OCI-M1 (cell line): ENCODE measurements at regions not wholly inside any gene's neighbourhood (a gene's known extent, or its start where the extent isn't known, plus 50 kb on each side); places are given as distances from the start of the nearest gene placed in this dataset.

ENCODE experiments used
- DNase-seq: peaks from one replicate; lab custom pipeline; 2025; lab: John Stamatoyannopoulos, UW

DNA sequence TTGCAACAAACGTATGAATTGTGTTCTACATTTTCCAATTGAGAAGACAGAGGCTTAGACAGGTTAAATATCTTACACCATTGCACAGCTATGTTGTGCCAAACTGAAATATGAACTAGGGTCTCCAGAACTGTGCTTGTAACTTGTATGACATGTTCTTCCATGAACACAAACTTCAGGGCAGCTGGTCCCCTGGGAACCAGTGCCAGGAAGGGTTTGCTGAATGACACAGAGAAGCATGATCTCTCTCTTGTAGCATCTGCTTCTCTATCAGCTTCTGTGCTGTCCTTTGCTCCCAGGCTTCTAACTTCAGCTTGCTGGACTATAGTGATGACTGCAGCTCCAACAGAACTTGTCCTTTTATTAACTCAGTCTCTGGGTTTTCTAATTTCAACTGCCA is 385.5 kb downstream of the SIPA1L2 start:
- DNase-seq = no peak

DNA sequence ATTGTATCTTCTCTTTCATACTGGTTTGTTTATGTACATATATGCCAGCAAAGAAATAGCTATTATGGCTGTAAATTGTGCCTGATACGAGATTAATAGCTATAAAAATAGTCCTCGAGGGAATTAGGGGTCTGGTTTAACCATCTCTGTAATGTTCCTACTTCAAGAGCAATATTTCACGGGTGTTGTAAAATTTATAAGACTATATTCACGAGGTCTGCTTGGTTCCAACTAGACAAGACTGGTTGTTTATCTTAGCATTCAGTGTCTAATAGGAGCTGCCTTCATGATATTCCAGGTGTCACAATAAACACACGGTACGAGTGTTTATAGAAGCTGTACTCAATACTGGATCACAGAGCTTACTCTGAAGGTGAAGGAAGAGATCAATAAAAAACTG is 389.9 kb downstream of the SIPA1L2 start:
- DNase-seq = no peak

DNA sequence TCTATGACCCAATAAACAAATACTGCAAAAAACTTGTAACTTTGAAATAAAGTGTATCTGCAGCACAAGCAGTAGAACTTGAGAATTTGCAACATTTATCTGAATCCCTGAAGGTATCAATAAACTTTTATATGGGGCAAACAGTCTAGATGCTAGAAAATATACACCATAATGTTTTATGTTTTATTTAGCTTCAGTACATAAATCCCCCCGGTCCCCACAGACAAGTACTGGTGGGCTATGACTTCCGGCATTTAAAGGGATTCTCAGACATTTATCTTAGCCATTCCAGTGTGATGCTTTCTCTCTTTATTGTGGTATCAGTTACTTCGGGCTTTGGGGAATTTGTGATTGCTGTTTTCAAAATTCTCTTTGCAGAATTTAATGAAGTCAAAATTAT is 390.4 kb downstream of the SIPA1L2 start:
- DNase-seq = no peak

DNA sequence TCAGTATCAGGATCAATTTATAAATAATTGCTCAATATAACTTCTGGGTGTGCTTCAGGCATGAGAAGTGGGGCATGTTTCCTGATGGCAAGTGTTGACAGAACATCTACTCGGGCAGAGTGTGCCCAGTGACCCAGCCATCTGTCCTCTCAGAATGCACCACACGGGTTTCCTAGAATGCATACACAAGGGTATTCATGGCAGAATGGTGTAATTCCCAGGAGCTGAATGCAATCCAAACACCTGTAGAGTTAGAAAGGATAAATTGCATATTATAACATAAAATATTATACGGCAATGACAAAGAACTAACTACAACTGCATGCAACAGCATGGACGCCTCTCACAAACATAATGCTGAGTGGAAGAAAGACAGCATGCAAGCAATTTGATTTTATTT is 391.9 kb downstream of the SIPA1L2 start:
- DNase-seq = no peak

DNA sequence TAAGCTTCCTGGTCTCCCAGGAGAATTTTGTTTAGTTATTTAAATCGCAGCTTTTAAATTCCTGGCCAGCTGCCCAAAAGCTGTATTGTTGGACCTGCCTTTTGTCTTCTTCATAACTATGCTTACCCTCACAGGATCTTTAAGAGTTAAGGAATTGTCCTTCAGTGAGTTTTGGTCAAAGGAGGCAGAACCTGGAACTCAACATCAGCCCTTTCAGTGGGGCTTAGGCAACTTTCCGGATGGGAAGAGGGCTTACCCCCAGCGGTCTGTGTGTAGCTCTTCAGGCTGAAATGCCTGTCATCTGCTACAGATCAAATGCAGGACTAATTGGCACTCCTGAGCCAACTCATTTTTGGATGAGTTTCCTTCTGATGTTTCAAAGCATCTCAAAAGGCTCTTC is 402.6 kb downstream of the SIPA1L2 start:
- DNase-seq = no peak

DNA sequence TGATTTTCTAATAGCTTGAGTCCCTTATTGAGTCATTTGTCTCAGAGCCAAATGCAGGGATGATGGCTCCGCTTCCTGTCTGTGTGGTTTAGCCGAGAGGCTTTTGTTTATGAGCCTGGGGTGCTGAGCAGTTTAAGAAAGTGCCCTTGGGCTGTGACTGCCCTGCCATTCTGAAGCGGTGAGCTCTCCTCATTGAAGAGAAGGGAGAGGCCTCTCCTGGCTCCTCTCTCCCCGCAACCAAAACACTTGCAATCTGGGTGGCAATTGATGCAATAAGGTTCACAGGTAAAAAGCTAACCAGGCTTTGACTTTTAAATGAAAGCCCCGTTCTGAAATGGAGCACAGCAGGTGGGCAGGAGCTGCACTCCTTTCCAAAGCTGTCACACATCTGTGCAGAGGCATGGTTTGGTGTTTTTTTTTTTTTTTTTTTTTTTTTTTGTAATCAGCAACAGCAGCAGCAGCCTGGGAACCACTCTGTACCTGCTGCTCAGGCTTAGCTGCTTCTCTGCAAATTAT is 403.7 kb downstream of the SIPA1L2 start:
- DNase-seq = no peak

DNA sequence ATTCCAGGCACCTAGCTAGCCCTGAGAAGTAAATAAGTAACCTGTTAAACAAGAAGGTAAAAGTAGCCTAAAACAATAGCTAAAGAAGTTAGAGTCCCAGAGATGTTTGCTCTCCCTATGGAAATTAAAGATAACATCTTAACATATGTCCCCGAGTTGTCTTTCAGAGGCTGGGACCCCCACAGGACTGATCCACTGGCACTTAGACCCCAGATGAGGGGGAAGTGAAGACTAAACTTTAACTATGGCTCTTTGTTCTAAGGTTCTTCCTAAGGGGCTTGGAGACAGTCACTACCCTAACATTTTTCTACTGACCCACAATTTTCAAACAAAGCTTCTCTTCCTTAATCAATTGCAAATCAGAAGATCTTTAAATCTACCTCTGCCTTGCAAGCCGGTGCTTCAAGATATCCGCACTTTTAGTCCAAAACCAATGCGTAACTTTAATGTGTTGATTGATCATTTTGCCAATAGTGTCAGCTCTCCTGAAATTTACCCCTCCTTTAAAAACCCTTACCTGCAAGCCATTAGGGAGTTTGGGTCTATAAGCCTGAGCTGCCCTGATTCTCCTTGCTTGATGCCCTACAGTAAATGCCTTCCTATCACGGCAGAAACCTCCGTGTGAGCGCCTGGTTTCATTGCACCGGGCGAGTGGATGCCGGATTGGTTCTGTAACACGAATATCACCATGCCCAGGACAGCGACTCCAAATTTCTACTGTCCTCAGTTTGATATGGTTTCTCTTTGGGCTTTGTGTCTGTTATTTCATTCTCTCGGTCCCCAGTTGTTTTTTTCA is 404.4 kb downstream of the SIPA1L2 start:
- no peak for DNase-seq

DNA sequence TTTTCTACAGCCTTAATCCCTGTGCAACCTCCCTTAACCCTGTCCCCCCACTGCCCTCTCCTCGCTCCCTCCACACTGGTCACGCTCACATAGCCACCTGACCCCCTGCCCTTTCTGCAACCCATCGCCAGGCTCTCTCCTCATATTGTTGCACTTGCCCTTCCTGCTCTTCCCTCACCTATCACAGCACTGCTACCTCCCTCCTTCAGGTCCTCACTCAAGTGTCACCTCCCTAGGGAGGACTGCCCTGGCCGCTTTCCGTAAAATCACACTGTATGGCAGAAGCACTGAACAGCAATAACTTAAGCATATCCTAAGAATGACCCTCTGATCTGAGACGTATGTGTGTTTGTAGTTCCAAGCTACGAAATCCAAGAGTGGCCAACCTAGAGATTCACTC is 406.0 kb downstream of the SIPA1L2 start:
- no peak for DNase-seq

DNA sequence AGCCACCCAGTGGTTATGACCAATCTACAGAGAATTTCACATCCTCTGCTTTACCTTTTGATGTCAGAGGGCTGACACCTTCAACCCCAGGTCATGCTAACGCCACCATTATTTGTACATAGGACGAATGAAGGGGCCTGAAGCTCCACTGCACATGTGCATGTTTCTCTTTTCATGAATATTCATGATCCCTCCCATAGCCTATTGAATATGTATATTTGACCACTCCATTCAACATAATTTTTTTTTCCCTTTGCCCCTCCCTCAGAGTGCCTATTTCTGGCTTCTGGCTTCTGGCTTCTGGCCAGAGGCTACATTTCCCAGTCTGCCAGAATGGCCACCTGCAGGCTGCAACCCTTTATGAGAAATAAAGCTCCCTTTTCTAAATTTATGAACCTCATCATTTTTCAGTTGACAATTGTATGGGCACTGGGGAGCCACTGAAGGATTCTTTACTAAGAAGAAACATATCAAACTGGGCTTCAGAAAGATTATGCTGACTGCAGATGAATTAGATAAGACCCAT is 406.7 kb downstream of the SIPA1L2 start:
- no peak for DNase-seq

DNA sequence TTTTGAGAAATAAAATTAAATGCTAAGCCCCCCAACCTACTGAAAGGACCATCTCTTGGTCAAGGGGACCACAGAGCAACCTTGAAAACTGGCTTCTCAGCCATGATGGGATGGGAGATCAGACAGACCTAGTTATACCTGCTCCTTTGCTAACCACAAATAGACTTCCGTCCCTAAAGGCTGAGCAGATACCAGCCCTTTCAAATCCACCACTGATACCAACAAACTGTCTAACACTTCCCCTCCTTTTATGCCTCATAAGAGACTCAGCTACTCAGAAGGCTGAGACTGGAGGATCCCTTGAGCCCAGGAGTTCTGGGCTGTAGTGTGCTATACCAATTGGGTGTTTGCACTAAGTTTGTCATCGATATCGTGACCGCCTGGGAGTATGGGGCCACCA is 407.3 kb downstream of the SIPA1L2 start:
- DNase-seq = no peak

DNA sequence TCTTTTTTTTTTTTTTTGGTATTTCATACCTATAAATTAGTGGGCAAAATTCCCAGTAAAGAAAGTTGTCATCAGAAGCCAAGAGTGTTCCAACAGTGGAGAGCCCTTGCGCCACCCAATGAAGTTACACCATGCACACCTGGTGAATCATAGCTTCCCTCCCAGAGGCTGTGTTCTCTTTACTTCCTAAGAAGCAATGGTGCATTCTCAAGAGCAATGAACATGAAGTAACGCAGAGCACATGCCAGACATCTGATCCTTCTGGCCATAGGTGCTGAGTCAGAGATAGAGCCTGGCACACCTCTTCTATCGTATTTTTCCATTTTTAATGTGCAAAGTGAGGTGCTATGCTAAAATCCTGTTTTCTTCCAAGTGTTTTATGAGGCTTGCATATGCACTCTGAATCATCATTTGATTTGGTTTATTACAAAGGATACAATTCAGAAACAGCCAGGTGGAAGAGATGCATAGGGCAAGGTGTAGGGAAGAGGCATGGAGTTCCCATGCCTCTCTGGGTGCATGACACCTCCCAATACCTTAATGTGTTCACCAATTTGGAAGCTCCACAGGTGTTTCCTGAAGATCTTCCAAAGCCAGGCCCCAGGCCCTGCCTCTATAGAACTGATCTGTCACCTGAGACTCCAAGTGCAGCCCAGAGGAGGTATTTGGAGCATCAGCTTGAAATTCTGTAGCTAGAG is 408.0 kb downstream of the SIPA1L2 start:
- no peak for DNase-seq

DNA sequence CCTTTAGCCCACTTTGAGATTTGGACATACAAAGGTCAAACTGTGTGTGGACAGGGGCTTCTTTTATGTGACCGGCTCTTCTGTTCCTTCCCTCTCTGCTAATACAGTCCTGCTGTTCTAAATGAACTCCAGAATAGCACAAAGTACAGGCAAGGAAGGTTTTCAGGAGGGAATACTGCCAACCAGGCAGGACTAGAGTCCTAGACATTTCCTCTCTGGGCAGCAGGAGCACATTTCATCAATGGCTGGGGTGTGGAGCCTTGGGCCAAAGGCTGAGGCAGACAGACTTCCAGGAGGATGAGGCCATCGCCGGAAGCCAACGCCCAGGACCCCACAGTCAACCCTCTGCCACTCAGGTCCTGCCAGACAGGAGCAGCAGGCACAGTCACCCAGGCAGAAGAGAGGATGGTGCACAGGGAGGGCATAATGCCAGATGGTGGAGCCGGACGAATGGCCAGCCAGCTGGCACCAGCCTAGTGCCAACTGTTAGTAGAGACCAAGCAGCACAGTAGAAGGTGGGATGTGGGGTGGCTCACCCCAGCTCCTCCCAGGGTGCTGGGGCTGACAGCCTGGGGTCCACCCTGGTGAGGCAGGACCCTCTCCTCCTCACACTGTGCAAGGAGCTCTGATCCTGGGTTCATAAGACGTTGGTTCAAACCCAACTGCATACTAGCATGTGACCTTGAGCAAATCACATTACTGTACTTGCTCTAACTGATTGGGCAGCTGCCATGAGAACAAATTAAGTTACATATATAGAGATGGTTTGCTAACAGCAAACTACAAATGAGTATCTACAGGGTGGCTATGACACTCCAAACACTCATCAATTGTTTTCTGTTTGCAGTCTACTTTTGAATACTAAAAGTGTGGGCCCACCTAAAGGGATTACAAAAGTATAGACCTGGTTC is 410.7 kb downstream of the SIPA1L2 start:
- no peak for DNase-seq

DNA sequence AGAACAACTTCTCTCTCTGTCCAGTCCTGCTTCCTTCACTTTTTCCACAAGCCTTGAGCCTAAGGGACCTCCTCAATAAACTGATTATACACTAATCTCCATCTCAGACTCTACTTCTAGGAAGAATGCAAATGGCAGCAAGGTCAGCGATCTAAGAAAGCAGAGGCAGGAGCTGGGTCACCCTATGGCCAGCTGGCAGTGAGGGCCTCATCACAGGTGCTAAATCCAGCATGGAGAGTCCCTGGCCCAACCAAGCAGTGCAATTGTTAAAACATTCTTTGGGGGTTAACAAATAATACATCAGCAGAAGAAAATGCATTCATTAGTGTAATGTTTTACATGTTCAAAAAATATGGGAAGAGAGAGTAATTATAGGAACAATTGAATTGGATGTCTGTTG is 416.0 kb downstream of the SIPA1L2 start:
- DNase-seq = no peak

DNA sequence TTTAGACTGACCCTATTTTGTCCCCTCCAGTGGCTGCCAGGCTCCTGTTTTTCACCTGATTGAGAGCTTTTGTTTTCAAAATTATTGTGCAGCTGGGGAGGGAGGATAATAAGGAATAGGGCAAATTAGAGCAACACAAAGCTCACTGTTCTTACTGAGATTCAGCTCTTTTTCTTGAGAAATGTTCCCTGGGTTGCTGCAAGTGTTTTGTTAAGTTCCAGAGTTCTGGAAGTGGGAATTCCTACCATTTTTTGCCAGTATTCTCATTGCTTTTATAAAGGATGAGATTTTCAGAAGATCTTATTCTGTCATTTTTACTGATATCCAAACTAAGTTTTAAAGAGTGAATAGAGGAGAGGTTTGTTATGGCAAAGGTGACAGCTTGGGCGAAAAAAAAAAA is 417.7 kb downstream of the SIPA1L2 start:
- DNase-seq = no peak

DNA sequence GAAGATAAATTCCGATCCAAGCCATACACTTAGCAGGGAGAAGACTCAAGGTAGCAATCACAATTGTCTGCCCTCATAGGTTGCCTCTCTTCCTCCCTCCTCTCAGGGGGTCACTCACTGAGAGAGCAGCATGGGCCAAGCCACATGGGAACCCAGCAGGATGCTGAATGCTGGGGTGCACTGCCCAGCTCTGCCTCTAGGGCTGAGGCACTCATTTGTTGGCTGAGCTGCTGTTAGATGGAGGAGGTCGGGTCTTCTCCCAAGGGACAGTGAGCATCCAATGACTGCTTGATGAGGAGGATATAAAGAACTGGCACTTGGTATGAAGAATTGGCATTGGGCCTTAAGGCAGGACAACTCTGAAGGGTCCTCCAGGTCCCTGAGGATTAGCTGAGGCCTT is 418.8 kb downstream of the SIPA1L2 start:
- no peak for DNase-seq

DNA sequence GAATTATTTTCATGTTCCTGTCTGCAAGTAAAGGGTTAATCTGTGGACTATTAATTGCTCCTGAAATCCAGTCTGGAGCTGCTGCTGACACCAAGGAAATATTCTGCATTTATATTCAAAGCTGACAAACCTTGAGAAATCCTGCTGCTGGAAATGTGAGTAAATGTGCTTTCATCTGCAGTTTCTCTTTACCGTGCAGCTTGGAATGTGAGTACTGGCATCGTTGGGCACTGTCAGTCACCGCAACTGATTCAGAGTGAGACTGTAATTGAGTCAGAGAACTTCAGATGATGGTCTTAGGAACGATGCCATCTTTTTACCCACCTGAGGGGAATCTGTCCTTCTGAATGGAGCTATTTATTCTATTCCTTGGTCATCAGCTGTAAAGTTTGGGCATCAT is 420.6 kb downstream of the SIPA1L2 start:
- no peak for DNase-seq

DNA sequence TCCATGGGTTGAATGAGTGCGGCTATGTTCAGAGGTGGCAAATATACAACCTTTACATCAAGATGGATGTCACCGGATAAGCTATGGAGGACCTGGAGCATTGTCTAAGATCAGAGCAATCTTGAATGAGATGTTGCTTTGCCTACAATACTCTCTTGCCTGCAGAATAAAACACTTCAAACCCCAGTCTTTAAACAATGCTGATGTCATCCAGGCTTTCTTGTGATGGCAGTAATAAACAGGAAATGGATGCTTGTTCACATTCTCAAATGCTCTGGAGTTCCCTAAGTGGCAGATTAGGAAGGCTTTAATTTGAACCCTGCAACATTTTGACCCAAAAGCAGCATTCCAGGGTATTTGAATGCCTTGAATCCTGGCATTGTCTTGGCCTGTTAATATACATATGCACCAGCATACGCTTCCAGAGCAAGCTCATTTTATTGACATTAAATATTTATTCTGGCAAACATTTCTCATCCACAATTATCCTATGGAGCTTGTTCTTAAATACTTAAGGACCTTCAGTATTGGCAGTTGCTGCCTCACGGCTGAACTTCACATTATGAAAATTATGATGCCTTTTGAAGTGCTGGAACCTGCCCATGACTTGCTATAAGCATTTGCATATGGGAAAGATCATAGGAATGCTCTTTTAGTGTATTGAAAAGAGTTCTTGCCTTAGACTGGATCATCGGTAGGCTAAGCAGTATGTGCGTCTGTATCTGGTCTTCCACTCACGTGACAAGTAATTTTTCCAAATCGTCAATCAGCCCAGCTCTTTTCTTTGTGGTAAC is 422.7 kb downstream of the SIPA1L2 start:
- DNase-seq = no peak

DNA sequence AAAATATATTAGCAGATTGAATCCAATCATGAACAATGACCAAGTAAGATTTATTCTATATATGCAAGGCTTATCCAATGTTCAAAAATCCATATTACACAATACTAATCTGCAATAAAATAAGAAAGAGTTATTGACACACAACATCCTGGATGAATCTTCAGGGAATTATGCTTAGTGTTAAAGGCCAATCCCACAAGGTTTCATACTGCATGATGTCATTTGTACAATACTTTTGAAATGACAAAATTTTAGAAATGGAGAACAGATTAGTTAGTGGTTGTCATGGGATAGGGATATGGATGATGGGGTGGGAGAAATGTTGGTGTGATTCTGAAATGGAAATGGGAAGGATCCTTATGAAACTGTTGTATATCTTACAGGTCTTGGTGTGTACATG is 425.7 kb downstream of the SIPA1L2 start:
- DNase-seq = no peak

DNA sequence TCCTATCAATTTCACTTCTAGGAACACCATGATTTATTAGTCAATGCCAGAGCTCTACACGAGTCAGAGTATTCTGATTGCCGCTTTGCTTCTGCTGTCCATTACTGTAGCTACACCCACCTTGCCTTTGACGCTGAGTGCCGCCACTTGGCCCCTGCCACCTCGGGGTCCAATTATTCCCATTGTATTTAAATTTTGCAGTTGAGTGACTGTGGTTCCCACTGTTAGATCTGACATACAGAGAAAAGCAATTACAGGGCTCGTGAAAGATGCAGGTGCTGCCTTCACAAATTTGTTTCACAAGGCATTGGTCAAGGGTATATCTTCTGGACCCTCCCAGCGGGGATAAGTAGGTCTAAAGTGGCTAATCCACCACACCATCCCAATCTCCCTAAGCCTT is 428.9 kb downstream of the SIPA1L2 start:
- DNase-seq = no peak

DNA sequence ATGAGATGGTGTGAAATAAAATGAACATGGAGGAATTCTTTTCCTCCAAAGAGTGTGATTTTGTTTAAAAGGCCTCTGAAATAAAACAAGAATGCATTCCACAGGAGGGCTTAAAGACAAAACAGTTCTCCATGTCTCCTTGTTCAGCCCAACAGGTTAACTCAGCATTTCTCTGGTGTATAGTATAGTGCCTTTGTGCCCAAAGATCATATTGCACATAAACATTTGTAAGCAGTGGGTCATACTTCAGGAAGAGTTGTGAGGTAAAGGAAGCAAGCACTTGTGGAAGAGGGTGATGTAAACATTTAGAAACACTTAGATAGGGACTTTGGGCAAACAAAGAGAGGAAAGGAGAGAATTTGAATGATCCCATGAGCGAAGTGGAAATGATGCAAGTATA is 433.9 kb downstream of the SIPA1L2 start:
- no peak for DNase-seq

DNA sequence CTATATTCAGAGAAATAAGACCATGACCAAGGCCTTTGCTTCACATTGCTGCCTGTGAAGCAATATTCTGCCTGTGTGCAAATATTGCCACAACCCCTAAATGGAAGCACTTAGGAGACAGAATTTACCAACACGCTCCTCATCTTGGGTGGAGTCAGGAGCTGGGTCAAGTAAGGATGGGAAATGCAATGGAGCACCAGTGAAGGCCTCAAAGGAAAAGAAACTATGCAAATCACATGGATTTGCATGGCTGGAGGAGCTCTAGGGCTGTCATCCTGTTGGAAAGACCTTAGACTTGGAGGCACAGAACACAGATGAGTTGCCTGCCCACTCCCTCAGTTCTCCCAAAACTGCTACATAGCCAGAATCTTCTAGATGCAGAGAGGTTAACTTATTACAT is 435.5 kb downstream of the SIPA1L2 start:
- no peak for DNase-seq

DNA sequence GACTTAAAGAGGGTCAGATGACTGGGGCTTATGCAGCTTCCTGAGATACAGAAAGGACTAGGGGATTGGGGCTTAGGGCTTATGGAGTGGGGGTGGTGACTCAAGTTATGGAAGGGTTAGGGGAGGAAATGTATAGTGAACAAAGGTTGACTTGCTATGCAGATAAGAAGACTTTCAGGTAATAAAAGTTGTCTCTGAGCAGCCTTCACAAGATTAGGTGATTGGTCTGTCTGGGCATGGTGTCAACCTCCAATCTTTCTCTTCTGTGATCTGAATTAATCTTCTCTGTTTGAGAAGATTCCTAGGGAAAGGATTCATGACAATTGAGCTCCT is 436.5 kb downstream of the SIPA1L2 start:
- no peak for DNase-seq
